ENCODE measurements at regions not wholly inside any gene's neighbourhood (a gene's known extent, or its start where the extent isn't known, plus 50 kb on each side); places are given as distances from the start of the nearest gene placed in this dataset.

- Histone ChIP-seq H3K27me3 (no peaks in the 10 kb centered on the region), H3K4me3 (no peak overlapping the region), H3K4me1 (no peaks in the 10 kb centered on the region), H3K9me3 (peaks cover 0 to 6% of the 10 kb centered on the region in 2 donors), H3K27ac (no peak overlapping the region), H3K36me3 (no peaks in the 10 kb centered on the region)
- intact Hi-C loops (cut with DNase I; ENCODE audit: low total_unique reads), result loop anchor here (10.0 kb wide), 1 partner anchor 125 kb away; the partner anchor contains the start of gene JUN
- no peak for DNase-seq
- TF ChIP-seq CTCF (IDR thresholded peaks at IDR 0.05) (no peak), POLR2A (IDR thresholded peaks at IDR 0.05) (no peak)
Observed at GRCh38 chr1:58909914-58910681, 126.3 kb upstream of the JUN start.

DNA sequence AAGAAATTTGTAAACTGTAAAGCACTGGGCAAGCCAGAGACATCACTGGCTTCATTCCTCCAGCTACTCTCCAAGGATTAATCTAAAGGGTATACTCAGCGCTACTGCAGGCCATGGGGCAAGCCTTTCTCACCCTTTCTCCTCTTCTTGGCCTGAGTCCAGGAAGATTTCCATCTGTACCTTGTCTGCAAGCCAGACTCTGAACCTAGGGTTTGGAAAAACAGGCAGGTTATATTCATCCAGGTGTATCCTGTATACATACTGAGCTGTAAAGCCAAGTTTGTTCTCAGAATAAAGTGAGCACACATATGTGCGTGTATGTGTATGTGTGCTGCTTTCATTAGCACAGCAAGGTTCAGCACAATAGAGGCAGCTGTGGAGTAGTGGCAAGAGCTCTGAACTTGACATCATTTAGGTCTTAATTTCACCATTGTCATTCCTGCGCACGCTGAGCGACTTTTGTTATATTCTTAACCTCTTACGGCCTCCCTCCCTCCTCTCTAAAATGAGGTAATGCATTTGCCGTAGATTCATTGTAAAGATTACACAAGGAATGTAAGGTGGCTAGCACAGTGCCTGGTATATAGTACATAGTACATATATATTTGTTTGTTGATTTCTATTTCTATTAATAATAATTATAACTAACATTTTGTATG, 128.1 kb upstream of the JUN start:
- Histone ChIP-seq H3K27me3 (no peaks in the 10 kb centered on the region), H3K4me3 (no peak overlapping the region), H3K4me1 (no peaks in the 10 kb centered on the region), H3K36me3 (no peaks in the 10 kb centered on the region), H3K9me3 (peaks cover 0 to 6% of the 10 kb centered on the region in 2 donors), H3K27ac (no peak overlapping the region)
- no peak for DNase-seq
- intact Hi-C loops (cut with DNase I; ENCODE audit: low total_unique reads), result no loop called here
- TF ChIP-seq CTCF (IDR thresholded peaks at IDR 0.05), result no peak
- no peak for TF ChIP-seq POLR2A (IDR thresholded peaks at IDR 0.05)

DNA sequence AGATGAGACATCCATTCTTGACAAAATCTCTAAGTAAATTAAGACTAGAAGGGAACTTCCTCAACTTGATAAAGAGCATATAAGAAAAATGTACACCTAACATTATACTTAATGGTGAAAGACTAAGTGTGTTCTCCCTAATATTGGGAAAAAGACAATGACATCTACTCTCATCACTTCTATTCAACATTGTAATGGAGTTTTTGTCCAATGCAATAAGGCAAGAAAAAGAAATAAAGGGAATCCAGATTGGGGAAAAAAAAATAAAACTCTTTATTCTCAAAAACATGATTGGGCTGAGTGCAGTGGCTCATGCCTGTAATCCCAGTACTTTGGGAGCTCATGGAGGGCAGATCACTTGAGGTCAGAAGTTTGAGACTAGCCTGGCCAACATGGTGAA, 131.1 kb upstream of the JUN start:
- TF ChIP-seq POLR2A (IDR thresholded peaks at IDR 0.05) (no peak), CTCF (IDR thresholded peaks at IDR 0.05) (no peak)
- H3K4me3 ChIP-seq, result no peak overlapping the region
- H3K36me3 ChIP-seq, result no peaks in the 10 kb centered on the region
- H3K4me1 ChIP-seq, result no peaks in the 10 kb centered on the region
- H3K9me3 ChIP-seq, result peaks cover 0 to 6% of the 10 kb centered on the region in 2 donors
- no peak overlapping the region for H3K27ac ChIP-seq
- no peak for DNase-seq
- H3K27me3 ChIP-seq, result no peaks in the 10 kb centered on the region
- intact Hi-C loops (cut with DNase I; ENCODE audit: low total_unique reads), result no loop called here

GRCh38 chr1:58917436-58917835, 133.6 kb upstream of the JUN start:
- H3K9me3 ChIP-seq, result peaks cover 0 to 6% of the 10 kb centered on the region in 2 donors
- no peak for DNase-seq
- H3K4me3 ChIP-seq, result no peak overlapping the region
- H3K36me3 ChIP-seq, result no peaks in the 10 kb centered on the region
- TF ChIP-seq POLR2A (IDR thresholded peaks at IDR 0.05) (no peak), CTCF (IDR thresholded peaks at IDR 0.05) (no peak)
- H3K27ac ChIP-seq, result no peak overlapping the region
- no peaks in the 10 kb centered on the region for H3K4me1 ChIP-seq
- no peaks in the 10 kb centered on the region for H3K27me3 ChIP-seq
- intact Hi-C loops (cut with DNase I; ENCODE audit: low total_unique reads), result no loop called here

DNA sequence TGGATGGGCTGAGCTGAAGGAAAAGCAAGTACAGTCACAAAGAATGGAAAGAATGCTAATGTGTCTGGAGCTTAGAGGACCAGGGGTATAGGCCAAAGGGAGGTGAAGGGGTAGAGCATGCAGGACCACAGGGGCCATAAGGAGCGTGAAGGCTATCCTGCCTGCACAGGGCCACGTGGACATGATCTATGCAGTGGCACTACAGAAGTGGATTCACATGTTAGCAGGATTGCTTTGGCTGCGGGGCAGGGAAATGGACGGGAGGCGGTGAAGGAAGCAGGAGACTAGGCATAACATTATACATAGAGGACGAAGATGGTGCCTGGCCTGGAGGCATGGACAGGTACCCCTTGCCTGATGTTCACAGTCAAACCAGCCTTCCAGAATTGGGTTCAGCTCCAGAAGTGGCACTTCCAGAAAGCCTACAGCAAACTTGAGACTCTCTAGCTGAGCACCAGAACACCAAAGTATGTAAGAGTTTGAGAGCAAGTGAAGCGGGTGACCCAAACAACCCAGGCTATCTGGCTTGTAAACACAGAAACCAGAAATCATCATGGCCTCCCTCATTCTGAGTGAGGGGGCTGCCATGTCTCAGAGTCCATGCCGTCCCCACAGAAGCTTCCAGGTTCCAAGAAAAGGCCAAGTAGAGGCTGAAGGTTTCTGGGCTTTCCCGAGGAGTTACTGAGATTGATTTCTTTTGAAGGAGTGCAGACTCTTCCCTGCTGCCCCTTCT, 135.5 kb upstream of the JUN start:
- TF ChIP-seq CTCF (IDR thresholded peaks at IDR 0.05), result no peak
- no peak for TF ChIP-seq POLR2A (IDR thresholded peaks at IDR 0.05)
- H3K4me3 ChIP-seq, result no peak overlapping the region
- H3K4me1 ChIP-seq, result no peaks in the 10 kb centered on the region
- no peak overlapping the region for H3K27ac ChIP-seq
- no peaks in the 10 kb centered on the region for H3K36me3 ChIP-seq
- no peak for DNase-seq
- no peaks in the 10 kb centered on the region for H3K27me3 ChIP-seq
- peaks cover 0 to 6% of the 10 kb centered on the region in 2 donors for H3K9me3 ChIP-seq
- intact Hi-C loops (cut with DNase I; ENCODE audit: low total_unique reads), result no loop called here

Measured in uterus (tissue), 3 donors.